ENCODE measurements at regions not wholly inside any gene's neighbourhood (a gene's known extent, or its start where the extent isn't known, plus 50 kb on each side); places are given as distances from the start of the nearest gene placed in this dataset.

DNA sequence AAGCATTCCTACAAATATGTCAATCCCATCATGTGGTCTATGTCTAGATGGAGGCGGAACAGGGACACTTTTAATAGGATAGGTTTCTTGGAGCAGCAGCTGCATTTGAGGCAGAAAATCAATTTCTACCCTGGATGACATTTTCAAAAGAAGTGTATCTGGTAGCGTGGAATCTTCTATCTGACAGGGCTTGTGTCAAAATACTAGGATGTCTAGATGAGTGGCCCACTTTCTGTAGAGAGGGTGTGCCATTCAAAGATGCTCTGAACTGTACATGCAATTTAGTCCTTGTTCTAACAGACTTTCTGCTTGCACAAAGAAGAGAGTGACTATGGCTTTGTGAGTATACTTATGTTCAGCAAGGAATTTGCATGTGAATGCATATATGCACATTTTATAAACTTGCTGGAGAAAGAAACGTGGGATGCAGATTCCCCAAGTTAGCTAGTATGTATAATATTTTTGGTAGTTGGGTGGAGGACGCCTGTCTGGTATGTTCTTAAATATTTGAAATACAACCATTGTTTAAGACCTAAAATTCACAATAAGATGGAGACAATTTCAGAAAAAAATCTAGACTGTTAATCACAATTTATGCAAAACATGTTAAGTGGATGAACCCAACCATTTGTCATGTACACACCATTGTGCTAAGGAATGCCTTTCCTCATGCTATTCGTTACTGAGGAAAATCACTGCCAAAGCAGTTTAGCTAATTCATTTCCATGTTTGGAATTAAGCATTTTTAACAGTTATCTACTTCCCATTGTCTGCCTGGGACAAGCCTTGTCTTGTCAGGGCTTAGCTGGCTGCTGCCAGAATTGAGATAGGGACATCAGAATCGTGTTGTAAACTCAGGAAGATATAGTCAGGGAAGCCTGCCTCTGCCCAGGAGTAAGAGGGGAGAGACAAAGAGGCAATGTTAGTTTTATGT lies 129.1 kb upstream of the MEF2C start:
- no peak overlapping the region for H4K91ac ChIP-seq (ENCODE audit: insufficient read depth, low read depth, low read length)
- H4K20me1 ChIP-seq (ENCODE audit: insufficient read depth, low read length) = no peaks in the 10 kb centered on the region
- no peak overlapping the region for H3K14ac ChIP-seq (replicated peaks; ENCODE audit: low read depth, low read length)
- no peak overlapping the region for H3K4ac ChIP-seq (ENCODE audit: low read depth, low read length)
- no peak overlapping the region for H2AFZ ChIP-seq (replicated peaks; ENCODE audit: low read length, poor library complexity)
- H3K9me3 ChIP-seq (ENCODE audit: control insufficient read depth, insufficient read depth, low read length) = no peaks in the 10 kb centered on the region
- no peak overlapping the region for H2AK9ac ChIP-seq (replicated peaks; ENCODE audit: low read depth, low read length, poor library complexity)
- no peak for DNase-seq
- H3K27me3 ChIP-seq (ENCODE audit: control insufficient read depth, insufficient read depth, low read length) = no peaks in the 10 kb centered on the region
- no peak overlapping the region for H2BK15ac ChIP-seq (ENCODE audit: low read depth, low read length)
- no peak overlapping the region for H4K8ac ChIP-seq (ENCODE audit: low read depth in 2 of 2, low read length in 2 of 2)
- BruUV-seq (replicated peaks) = no TSS peak
- no peaks in the 10 kb centered on the region for H3K4me1 ChIP-seq (ENCODE audit: control insufficient read depth, insufficient read depth, low read length)
- H3K56ac ChIP-seq (ENCODE audit: extremely low read depth, insufficient read depth, low read length) = no peak overlapping the region
- no peak for ATAC-seq (ENCODE audit: low read depth)
- no peak overlapping the region for H3K18ac ChIP-seq (ENCODE audit: low read depth, low read length)
- CTCF ChIA-PET = no interaction called here
- H3K27ac ChIP-seq (ENCODE audit: insufficient read depth, low read length) = no peak overlapping the region
- H2BK20ac ChIP-seq (ENCODE audit: low read depth, low read length) = no peak overlapping the region
- no peaks in the 10 kb centered on the region for H3K9me1 ChIP-seq (ENCODE audit: insufficient read depth, low read length)
- TF ChIP-seq RFX5 (IDR thresholded peaks at IDR 0.05; ENCODE audit: low read depth, low read length) = no peak
- no peak for TF ChIP-seq MAFK (IDR thresholded peaks at IDR 0.05; ENCODE audit: low read depth, low read length)
- TF ChIP-seq CHD1 (IDR thresholded peaks at IDR 0.05; ENCODE audit: low read depth, low read length) = no peak
- no peak for TF ChIP-seq MXI1 (IDR thresholded peaks at IDR 0.05; ENCODE audit: borderline replicate concordance, low read depth, low read length)
- TF ChIP-seq, protein P1, sequence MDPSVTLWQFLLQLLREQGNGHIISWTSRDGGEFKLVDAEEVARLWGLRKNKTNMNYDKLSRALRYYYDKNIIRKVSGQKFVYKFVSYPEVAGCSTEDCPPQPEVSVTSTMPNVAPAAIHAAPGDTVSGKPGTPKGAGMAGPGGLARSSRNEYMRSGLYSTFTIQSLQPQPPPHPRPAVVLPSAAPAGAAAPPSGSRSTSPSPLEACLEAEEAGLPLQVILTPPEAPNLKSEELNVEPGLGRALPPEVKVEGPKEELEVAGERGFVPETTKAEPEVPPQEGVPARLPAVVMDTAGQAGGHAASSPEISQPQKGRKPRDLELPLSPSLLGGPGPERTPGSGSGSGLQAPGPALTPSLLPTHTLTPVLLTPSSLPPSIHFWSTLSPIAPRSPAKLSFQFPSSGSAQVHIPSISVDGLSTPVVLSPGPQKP (IDR thresholded peaks at IDR 0.05; ENCODE audit: borderline replicate concordance, low read depth, low read length) = no peak
- TF ChIP-seq, protein P2, sequence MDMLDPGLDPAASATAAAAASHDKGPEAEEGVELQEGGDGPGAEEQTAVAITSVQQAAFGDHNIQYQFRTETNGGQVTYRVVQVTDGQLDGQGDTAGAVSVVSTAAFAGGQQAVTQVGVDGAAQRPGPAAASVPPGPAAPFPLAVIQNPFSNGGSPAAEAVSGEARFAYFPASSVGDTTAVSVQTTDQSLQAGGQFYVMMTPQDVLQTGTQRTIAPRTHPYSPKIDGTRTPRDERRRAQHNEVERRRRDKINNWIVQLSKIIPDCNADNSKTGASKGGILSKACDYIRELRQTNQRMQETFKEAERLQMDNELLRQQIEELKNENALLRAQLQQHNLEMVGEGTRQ (IDR thresholded peaks at IDR 0.05; ENCODE audit: low read depth, low read length) = no peak
- TF ChIP-seq SMC3 (IDR thresholded peaks at IDR 0.05; ENCODE audit: low read depth, low read length) = no peak
- TF ChIP-seq, protein P3, sequence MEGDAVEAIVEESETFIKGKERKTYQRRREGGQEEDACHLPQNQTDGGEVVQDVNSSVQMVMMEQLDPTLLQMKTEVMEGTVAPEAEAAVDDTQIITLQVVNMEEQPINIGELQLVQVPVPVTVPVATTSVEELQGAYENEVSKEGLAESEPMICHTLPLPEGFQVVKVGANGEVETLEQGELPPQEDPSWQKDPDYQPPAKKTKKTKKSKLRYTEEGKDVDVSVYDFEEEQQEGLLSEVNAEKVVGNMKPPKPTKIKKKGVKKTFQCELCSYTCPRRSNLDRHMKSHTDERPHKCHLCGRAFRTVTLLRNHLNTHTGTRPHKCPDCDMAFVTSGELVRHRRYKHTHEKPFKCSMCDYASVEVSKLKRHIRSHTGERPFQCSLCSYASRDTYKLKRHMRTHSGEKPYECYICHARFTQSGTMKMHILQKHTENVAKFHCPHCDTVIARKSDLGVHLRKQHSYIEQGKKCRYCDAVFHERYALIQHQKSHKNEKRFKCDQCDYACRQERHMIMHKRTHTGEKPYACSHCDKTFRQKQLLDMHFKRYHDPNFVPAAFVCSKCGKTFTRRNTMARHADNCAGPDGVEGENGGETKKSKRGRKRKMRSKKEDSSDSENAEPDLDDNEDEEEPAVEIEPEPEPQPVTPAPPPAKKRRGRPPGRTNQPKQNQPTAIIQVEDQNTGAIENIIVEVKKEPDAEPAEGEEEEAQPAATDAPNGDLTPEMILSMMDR (conservative IDR thresholded peaks at IDR 0.05; ENCODE audit: low read depth, low read length) = no peak
- no peak overlapping the region for H3K9ac ChIP-seq (ENCODE audit: low read depth, low read length)
- no peak overlapping the region for H3K4me3 ChIP-seq (ENCODE audit: insufficient read depth, low read depth, low read length)
- H3K4me2 ChIP-seq (ENCODE audit: low read depth, low read length) = no peak overlapping the region
- 20% methylated on average over 1 of the region's 6 CpGs; no CpG with 5 or more reads in 1 of the 2 experiments for WGBS, 2 experiments (ENCODE audit: extremely low coverage in 2 of 2, insufficient read length in 1 of 2)
- H2BK120ac ChIP-seq (ENCODE audit: low read depth, low read length) = no peak overlapping the region
- H2BK5ac ChIP-seq (ENCODE audit: low read depth, low read length, poor library complexity, severe bottlenecking) = no peak overlapping the region
- no peak overlapping the region for H4K5ac ChIP-seq (ENCODE audit: low read depth, low read length)
- no peaks in the 10 kb centered on the region for H3K36me3 ChIP-seq (ENCODE audit: control insufficient read depth, insufficient read depth, low read length)
- H3K23ac ChIP-seq (ENCODE audit: low read depth, low read length) = no peak overlapping the region
- dilution Hi-C loops (cut with HindIII; ENCODE audit: low sequenced_read_pairs, unreplicated experiment) = no loop called here
- H3K79me1 ChIP-seq (ENCODE audit: low read depth in 1 of 2, low read length in 2 of 2) = no peaks in the 10 kb centered on the region
- in situ Hi-C loops (cut with MboI; ENCODE audit: low sequenced_read_pairs) = no loop called here
- no peak overlapping the region for H2AK5ac ChIP-seq (ENCODE audit: low read depth, low read length)
- POLR2A ChIA-PET (ENCODE audit: unreplicated experiment) = no interaction called here
- intact Hi-C loops (cut with micrococcal nuclease) = no loop called here
